GM19238 (cell line): ENCODE measurements at regions not wholly inside any gene's neighbourhood (a gene's known extent, or its start where the extent isn't known, plus 50 kb on each side); places are given as distances from the start of the nearest gene placed in this dataset.

Source experiments
- DNase-seq: peaks from one replicate; pipeline ENCODE4 v3.0.0; 2011; ENCODE audit warnings: low spot score; ENCODE audit not compliant: insufficient read length

DNA sequence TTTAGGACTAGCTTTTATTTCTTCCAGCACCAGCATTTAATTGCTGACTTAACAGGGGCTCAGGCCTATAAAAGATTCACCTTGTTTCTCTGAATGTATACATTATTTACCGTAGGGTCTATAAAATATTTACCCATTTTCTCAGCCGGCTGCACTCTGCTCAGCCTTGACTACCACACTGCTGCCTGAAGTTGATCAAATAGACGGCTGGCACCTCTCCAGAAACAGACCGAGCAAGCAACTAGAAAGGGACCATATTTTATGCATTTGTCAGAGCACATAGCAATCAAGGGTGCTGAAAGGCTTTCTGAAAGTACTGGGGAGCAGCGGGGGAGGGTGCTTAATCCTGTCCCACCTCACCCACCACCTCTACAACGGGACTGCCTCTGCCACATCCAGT lies 64.7 kb upstream of the FGGY start:
- no peak for DNase-seq

DNA sequence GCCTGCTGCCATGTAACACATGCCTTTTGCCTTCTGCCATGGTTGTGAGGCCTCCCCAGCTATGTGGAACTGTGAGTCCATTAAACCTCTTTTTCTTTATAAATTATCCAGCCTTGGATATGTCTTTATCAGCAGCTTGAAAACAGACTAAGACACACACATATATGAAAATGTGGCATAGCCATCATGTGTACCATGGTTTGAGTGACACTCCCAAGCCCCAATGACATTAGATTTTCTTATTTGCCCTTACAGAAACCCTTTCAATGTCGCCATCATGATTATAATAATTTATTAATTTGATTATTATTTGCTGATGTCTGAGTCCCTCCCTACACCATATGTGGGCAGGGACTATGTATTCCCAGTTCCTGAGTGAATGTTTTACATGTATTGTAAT lies 63.5 kb upstream of the FGGY start:
- DNase-seq: no peak

DNA sequence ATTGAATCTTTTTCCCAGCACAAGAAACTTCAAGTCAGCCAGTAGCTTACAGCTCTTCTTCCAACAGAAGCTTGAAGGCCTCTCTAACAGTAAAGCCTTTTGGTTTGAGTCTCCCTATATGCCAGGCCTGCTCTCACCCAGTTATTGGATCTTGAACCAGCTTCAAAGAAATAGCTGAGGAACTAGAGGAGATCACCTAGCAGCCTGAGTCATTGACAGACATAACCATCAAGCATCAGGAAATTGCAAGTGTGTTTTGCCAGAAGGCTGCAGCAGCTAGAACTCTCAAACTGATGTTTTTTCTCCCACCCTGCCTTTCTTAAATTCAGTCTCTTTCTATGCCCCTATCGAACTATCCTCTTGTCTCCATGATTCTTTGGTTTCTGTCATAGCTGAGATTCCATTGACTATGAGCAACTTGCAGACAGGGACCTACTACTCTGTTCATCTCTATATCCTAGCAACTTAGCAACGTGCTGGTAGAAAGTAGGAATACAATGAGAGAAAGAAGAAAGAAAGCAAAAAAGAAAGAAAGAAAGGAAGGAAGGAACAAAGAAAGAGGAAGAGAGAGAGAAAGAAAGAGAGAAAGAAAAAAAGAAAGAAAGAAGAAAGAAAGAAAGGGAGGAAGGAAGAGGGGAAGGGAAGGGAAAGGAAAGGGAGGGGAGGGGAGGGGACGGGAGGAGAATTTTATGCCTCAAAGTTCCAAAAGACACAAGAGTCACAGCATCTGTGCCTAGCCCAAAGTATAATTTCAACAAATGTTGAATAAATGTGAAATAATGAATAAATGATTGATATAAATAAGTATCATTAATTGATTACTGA lies 60.0 kb upstream of the FGGY start:
- no peak for DNase-seq

DNA sequence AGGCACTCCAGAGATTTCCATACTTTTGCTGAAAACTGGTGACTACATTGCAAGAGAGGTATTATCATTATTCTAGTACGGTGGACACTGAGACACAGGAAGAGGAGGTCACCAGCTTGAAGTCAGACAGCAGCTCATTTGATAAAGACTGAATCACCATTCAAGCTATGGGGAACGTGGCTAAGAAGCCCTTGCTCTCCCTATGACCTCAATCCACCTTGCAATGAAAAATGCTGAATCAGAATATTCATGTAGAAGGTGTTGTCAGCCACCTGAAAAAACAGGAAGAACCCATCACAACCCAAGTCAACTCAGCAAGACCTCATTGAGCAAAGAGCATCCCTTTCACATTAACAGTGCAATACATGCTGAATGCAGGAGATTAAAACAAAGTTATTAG lies 59.0 kb upstream of the FGGY start:
- DNase-seq: no peak

DNA sequence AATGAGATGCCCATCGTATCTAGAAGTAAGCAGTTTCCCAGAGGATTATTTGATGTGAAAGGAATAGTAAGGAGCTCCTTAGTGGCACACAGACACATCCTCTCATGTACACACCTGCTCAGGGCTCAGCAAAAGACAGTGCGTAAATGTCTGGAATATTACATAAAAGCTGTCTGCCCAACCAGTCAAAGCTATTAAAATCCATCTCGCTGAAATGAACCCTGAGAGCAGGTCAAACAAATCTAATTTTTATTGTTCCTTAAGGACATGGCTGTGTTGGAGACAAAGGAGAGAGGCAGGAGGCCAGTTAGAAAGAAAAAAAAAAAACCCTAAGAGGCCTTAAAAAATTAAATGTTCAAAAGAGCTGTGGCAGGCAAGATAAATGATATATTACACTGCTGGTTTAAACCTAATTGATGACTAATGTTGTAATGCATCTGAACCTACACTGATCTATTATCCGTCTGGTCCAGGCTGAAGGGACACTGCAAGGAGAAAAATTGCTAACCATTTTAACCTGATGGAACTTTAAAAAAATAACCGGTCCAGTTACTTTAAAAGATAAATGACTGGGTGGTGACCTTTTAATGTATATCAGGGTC lies 58.5 kb upstream of the FGGY start:
- DNase-seq: no peak

DNA sequence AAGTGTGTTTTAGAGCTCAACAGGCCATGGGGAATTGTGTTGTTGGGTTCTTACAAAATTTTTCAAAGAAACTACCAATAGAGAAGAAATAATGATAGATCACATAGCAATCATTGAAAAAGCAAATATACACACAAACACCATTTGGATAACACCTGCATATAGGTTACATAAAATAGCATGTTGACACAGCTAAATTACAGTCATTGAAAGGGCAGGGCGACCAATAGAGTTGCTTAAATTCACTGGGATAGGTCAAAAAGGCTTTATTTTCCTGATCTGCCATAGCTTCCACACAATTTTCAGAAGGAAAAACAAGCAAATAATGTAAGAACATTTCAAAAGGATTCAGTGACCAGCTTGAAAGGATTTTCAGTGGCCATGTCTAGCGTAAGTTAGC lies 57.9 kb upstream of the FGGY start:
- no peak for DNase-seq

DNA sequence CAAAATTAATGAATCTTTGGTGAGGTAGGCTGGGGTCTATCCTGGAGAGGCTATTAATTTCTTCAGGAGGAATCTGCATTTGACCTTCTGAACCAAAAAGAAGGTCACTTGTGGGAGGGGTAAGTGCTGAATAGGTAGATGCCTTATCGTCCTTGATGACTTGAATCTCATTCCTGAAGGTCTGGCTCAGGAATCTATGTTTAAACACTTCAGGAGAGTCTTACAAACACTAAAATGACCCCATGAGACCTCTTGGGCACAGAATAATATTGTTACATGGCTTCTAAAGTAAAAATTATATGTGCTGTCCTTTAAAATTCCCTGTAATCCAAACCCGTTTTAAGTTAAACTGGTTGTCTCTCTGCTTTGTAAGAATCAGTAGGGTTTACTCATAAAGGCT lies 55.0 kb upstream of the FGGY start:
- no peak for DNase-seq

DNA sequence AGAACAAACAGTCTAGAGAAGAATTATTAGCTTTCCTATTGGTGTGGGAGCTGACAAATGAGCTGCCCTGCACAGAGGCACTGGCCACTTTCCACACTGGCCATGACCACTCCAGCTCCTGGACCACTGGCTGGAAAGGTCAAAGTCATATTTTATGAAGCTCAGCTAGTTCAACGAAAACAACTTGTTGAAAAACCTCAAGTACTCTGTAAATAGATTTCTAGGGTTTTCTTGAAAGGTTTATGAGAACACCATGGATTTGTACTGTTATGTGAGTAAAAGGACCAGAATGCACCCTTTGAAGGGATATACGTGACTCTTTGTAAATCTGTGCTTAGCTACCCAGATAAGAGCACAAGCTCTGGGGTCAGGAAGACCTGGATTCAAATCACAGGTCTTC lies 54.5 kb upstream of the FGGY start:
- no peak for DNase-seq

DNA sequence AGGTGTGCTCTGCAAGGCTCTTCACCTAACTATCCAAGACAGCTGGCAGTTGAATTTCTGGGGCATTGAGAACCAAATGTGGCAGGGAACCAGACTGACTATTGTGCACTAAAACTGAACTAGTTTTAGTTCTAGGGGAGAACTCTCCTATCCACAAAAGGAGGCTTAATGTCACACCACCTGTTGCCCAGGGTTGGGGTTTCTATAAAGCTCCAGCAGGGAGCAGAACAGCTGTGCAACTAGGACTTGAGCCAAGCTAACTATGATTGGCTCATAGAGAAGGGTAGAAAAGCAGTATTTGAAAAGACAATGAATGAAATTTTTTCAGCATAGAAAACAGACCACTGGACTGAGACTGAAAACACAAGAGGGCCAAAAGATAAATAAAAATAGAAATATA lies 53.3 kb upstream of the FGGY start:
- no peak for DNase-seq

DNA sequence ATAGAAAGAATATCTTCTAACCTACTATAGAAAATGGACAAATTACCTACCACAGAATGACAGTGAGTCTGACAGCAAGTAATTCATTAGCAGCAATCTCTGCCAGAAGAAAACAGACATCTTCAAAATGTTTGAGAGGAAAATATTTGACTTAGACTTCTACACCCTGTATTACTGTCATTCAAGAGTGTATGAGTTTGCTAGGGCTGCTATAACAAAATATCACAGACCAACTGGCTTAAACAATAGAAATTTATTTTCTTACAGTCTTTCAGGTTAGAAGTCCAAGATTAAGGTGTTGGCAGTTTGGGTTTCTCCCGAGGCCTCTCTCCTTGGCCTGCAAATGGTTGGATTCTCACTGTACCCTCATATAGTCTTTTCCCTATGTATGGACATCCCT lies 52.9 kb upstream of the FGGY start:
- no peak for DNase-seq

DNA sequence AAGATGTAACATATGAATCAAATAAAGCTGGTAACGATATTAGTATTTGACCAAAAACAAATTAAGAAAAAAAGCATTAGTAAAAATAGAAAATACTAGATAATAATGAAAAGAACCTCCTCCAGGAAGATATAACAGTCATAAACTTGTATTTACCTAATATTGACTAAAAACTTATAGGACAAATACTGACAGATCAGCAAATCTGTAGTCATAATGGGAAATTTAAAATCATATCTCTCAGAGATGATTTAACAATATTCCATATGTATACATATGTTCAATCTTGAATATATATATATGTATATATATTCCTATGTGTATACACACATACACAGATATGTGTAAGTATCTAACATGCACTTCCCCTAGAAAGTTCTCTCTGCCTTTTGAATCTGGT lies 52.0 kb upstream of the FGGY start:
- DNase-seq: no peak
